GM21447 (cell line): ENCODE measurements at regions not wholly inside any gene's neighbourhood (a gene's known extent, or its start where the extent isn't known, plus 50 kb on each side); places are given as distances from the start of the nearest gene placed in this dataset.

Experiments used
- ATAC-seq: cut with Tn5 transposase; IDR thresholded peaks from one replicate; pipeline ENCODE4 v1.9.1; 2021; ENCODE audit not compliant: unreplicated experiment

DNA sequence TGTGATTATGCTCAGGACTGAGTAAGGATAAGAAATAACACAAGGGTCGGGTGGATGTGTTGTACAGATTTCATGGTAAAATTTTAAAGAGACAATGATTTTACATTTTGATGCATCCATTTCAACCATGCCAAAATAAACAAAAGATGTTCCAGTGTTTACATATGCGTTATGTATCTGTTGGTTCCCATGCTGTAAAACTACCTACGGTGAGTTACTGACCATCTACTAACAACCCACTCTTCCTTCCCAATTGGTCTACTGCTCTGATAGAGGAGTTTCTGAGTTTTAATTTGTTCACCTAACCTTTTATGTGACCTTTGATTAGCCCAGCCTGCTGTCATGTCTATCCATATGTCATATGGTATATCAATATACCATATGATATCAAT, 1697.1 kb downstream of the MAT2B start:
- ATAC-seq: no peak

DNA sequence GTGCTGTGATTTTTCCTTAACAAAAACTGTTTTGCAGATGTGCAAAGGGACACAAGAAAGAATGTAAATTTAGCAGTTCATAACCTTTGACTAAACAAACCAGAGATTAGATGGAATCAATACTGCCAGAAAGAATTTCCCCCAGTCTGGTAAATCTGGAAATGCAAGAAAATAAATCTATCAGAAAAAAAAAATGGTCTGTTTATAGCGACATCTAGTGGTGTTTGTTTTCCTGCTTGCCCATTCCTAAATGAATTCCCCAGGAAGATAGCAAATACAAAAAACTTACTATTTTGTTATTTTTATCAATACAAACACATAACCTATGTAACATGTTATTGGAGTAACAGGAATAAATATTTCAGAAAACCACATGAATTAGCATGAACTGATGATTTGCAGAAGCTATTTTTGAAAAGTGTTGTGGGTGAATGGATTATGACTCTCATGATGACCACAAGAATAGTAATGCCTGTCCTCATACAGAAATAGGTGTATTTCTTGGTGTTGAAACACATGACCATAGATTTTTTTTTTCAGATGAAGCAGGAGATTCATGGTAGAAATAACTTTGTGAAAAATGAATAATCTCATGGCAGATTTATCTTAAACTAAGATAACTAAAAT, 1703.8 kb downstream of the MAT2B start:
- ATAC-seq: no peak

DNA sequence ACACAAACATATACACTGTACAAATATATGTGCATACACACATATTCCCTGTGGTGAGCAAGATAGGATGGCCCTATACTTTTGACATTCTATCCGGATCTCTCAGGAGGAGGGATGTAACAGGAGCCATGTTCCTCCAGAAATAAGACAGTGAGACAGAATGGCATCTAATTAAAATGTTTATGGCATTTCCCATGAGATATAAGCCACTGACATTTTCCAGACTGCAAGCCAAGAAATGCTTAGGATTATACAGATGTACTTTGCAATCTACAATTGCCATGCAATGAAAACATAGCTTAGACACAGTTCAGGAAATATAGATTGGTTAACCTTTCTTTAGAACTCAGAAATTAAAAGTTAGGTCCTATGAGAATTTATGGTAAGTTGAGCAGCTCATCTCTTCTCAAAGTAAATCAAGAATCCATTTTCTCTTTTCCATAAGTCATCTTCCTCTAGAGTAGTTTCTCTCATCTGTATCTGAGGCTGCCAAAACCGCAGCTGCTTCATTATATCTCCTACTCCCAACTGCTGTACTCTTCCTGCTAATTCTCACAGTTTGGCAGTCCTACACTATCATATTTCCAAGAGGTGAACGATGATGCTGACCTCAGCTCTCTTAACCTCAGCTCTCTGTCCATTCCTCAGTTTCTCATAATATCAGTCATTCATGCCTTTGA, 1719.1 kb downstream of the MAT2B start:
- ATAC-seq: no peak

DNA sequence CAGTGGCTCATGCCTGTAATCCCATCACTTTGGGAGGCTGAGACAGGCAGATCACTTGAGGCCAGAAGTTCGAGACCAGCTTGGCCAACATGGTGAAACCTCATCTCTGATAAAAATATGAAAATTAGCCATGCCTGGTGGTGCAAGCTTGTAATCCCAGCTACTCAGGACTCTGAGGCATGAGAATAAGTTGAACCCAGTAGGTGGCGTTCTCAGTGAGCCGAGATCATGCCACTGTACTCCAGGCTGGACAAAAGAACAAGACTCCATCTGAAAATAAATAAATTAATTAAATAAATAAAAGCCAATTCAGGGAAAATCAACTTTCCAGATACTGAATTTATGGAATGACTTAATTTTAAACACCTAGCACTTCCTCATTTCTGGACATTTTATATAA, 1722.1 kb downstream of the MAT2B start:
- ATAC-seq: no peak

DNA sequence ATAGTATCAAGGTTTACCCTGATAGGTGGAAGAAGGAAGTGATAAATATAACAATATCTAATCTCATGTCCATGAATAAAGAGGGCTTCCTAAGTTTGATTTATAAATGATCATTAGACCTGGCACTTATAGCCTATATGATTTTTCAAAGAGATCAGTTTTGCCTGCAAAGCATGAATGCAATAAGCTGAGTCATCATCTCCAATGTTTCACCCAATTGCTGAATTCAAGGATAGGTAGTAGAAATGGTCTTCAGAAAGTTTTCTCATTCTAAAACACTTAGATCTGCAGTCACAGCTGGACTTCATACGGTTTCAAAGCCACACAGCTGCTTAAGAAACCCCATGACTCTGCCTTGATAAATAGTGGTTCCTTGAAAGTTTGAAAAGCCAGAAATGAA, 1722.8 kb downstream of the MAT2B start:
- ATAC-seq: no peak

DNA sequence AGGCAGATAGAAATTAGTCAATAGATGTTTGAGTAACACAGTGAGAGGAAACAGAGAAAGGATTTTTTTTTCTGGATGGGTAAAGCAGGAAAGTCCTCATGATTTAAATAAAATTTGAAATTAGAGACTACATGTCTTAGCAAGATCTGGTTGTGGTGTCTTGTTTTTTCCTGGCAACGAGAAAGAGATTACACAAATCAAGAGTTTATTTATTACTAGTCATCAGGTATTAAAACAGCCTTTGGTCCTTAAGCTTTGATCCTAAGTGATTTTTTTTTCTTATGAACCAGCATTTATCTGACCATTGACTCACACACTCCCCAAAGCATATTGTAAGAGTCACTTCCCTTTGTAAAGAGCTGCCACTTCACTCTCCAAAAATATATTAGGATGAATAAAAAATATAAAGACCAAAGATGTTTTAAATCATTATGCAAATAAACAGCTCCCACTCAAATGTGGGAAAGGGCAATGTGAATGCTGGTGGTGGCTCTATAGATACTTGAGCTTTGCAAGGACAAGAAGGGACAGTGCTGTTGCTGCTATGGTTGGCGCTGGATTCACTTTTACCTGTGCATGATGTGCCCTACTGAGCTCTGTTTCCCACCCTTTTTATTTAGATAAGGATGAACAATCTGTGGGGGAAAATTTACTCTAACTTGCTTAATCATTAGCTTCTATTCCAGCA, 1726.5 kb downstream of the MAT2B start:
- ATAC-seq: no peak

DNA sequence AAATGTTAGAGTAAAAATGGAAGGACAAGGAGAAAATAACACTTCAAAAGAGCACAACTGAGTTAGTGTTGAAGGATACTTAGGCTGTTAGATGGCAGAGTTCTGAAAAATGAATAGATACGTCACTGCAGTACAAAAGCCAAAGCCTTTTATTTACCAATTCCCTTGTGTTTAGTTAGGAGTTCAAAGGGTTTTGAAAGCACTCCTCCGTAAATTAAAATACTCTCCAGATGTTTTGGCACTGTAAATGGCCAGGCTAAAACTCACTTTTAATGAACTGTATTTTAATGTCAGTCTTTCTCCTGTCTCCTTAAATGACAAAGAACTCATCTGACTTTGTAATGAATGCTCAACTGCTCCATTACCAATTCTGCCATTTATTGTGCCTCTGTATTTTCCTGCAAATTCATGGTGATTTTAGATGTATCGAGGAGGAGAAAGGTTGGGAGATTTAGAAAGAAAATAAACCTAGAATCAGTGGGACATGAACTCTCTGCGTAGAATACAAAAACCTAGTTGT, 1727.2 kb downstream of the MAT2B start:
- no peak for ATAC-seq

DNA sequence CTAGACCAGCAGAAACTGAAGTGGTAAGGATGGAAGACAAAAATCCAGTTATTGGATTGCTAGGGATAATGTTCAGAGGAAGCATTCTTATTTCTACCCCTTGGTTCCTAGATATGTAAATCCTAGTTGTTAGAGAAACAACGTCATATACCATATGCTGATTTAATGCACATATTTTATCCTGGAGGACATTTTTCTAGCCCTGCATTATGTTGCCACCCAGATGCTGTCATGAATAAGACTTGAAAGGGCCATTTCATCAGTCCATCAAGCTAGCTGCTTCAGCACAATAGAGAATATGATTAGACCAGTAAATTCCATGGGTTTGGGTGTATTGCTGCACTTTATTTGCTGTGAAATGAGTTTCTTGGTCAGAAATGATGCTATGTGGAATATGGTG, 1736.4 kb downstream of the MAT2B start:
- ATAC-seq: no peak

DNA sequence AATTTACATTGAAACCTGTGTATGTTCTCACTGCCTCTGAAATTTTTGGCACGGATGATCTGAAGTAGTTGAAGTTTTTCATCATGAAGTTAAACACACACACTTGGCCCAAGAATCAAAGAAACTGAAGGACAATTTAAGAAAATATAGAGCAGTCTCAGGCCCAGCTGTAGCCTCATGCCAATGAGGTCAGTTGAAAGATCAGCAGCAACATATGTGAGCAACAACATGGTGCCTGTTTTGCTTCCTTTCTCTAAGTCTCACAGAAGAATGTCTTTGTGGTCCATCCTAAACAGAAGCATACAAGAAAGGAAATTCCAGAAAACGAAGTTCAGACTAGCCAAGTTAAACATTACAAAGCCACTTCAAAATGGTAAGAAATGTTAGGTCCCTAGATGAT, 1737.2 kb downstream of the MAT2B start:
- no peak for ATAC-seq

DNA sequence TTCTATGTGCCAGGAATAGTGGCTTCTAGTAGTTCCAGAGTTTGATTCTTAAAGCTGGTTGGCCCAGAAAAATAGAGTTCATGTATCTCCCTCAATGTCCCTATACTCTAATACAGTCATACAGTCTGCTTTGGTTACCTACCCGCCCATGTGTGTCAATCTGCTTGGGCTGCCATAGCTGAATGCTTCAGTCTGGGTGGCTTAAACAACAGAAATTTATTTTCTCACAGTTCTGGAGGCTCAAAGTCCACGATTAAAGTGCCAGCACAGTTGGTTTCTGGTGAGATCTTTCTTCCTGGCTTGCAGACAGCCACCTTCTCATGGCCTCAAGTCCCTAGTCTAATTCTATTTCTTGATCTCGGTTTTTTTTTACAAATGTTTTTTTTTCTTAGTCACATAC, 1739.0 kb downstream of the MAT2B start:
- no peak for ATAC-seq

DNA sequence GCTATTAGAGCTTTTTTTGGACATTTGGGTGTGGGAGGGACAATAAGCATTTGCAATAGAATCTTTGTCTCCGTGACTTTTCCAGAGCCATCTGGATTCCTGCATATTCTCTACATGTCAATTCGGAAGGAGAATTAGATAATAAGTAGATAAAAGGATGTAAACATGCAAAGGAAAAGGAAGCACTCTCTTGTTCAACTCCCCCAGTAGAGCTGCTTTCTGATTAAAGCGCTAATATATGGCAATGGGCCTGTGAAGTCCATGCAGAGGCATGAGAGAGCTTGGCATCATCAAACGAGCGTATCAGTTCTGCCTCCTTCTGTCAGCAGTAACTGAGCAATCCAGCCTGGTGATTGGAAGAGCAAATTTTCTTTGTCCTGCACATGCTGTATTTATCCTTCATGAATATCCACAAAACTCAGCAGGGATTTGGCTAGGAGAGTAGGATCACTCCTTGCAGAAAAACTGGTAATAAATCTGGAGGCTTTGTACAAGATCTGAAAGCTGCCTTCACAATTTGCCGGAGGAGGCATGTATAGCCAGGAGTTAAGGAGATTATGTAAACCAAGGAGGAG, 1752.9 kb downstream of the MAT2B start:
- ATAC-seq: no peak

DNA sequence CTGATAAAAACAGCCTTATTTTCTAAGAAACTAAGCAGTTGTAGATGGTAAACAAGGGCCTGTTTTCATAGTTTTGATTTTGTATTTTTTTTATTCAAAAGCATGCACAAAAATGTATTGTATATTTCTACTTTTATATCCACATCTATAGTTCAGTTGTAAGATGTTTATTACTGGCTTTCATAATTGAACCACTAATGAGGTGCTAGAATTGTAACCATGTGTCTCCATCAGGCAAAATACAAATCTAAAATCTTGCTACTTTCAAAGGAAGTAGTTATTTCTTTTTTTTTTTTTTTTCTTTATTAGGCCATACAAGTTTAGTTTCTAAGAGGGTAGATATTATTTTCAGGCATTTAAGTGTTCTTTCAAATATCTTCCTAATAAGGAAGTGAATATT, 1755.0 kb downstream of the MAT2B start:
- ATAC-seq: no peak

DNA sequence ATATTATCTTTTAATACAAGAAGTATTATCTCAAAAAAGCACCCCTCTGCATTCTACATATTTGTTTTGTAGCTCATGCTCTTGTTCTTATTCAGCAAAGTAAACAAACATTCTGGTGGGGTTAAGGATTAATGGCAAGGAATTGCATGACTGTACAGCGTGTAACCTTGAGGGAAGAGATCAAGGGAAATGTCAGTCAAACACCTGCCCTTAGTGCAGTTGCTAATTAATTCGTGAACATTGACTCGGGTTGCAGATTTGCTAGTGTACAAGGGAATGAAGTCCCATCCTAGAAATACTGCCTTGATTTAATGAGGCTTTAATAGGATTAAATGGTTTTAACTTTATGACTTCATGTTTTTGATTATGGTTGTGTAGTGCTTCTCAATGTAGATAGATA, 1758.1 kb downstream of the MAT2B start:
- no peak for ATAC-seq

DNA sequence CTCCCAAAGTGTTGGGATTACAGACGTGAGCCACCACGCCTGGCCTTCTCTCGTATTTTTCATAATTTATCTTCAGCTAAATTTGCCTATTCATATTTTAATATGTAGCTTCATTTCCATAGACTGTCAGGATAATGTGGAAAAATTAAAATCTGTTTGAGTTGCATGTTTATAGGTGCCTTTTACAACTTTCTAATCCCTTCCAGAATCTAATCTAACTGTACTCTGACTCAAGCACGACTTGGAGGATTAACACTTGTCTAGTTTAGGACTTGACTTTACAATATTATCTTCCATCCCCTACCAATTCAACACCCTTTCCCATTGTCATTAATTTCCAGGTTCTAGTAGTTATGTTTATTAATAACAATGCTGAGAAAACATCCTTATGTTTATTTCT, 1761.5 kb downstream of the MAT2B start:
- ATAC-seq: no peak

DNA sequence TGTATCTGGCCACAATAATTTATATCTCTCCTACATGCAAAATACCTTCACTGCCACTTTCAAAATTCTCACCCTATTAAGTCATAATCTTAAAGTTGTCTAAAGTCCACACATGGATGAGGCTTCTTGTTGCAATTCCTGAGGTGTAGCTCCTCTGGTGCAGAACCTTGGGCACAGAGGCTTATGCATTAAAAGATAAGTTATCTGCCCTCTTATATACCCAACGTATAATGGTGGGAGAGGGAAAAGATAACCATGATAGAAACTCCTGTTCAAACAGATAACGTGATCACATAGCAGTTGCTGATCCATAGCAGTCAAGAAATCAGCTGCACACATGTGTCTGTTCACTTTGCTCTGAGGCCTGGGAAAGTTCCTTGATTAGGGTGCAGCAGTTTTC, 1767.0 kb downstream of the MAT2B start:
- no peak for ATAC-seq

DNA sequence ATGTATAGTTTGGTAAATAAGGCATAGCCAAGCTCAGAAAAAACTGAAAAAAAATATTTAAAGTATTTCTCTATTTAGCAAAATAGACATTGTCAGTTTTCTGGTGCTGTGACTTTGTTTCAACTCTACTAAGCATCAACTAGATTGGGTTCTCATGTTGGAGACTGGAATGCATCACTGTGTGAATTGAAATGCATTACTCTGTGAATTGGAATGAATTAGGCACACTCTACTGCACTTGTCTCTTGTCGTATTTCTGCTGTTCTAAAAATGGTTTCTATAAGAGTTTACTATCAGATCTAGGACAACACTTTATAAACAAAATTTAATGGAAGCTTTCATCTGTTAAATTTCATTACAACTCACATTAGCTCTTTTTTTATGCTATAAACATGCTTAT, 1772.2 kb downstream of the MAT2B start:
- ATAC-seq: no peak

DNA sequence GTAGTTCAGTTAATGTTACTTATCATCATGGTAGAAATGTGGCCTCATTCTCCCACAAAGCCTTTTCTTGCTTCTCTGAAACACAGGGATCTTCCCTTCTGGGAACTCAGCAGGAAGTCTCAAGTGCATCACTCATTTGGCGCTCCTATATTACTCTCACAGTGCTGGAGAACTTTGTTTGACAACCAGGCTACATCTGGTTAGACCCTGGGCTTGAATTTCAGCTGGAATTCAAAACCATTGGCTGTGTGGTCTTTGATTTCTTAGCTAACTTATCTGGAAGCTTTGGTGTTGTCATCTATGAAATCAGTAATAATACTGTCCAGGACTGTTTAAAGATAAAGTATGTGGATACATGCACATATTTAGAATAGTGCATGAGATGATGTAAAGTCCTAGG, 1777.1 kb downstream of the MAT2B start:
- ATAC-seq: no peak

DNA sequence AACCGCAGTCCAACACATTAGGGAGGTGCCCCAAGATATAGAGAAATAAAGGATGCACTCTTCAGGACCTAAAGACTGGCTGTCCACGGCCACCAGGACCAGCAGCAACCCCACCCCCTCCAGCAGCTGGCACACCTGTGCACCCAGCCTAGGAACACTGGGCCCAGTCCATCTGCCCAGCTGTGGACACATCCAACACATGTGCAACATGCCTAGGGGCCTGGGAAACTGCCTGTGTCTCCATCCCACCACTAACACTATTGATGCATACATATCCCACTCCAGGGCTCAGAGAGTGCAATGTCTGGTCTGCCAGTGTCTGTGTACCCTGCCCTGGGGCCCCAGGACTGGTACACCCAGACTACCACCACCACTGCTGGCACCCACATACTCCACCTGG, 1781.3 kb downstream of the MAT2B start:
- ATAC-seq: no peak

DNA sequence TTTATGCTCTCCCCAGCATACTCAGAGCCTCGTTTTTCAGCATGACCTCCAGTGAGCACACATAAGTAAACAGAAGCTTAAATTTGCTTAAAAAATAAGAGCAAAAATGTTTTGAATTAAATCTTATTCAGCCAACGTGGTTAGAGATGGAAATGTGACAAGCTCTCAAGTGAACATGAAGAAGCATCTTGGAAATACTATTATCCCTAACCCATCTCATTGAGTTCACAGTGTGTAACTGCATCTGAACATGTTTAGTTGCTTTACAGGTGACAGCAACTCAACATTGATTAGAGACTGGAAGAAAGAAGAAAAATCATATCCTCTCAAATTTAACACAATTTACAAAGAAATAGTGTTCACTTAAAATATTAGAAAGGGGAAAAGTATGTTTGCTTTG, 1785.1 kb downstream of the MAT2B start:
- ATAC-seq: no peak

DNA sequence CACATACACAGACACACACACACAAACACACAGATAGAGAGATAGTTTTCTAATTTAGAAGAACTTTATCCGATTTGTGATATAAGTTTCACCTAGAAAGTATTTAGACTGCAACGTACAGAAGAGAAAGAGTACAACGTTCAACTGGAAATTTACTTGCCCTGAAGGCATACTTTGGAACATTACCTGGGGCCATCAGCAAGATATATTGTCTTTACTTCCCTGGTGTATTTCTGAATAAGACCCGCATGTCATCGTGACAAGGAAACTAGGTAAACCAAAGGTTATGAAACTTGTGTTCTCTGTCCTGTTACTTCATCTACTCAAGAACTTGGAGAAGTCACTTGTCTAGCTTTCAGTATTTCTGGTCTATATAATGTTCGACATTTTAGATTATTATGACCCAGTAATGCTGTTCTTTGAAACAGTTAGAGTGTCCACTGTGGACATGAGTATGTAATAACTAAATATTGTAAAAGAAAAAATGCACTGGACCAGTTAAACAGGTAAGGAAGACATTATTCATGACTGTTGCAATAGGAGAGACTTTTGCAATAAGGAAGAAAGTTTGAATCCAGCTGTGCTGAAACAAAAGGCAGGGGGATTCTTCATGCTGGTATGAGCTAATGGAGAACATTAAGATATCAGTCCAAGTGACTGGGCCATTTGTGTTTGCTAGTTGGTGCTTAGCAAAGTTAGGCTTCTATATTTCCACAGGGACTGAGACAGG, 1791.1 kb downstream of the MAT2B start:
- no peak for ATAC-seq

DNA sequence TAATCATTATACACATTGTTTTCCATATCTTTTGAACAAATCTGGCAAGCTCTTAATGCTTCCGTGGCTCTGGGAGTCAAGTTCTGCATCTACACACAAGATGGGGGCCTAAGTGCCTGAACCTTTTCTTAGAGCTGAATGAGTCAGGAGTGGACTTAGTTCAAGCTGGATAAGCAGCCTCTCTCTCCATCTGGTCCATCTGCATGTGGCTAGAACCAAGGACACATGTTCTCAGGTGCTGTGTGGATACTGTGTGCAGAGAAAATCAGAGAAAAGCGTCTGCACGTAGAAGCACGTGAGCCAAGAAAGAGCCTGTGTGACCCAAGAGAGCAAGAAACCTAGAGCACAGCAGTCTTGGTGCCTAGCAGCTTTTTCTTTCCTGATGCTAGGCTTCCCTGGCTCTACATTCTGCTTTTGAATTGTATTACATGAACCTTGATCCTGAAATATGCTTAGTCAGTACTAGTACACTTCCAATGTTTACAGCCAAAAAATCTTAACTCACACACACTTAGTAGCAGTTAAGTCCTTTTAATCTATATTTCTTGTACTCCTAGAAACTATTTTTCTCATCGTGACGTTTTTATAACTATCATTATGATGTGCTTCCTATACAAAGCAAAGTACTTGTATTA, 1798.9 kb downstream of the MAT2B start:
- ATAC-seq: no peak
